ENCODE measurements at regions not wholly inside any gene's neighbourhood (a gene's known extent, or its start where the extent isn't known, plus 50 kb on each side); places are given as distances from the start of the nearest gene placed in this dataset.

DNA sequence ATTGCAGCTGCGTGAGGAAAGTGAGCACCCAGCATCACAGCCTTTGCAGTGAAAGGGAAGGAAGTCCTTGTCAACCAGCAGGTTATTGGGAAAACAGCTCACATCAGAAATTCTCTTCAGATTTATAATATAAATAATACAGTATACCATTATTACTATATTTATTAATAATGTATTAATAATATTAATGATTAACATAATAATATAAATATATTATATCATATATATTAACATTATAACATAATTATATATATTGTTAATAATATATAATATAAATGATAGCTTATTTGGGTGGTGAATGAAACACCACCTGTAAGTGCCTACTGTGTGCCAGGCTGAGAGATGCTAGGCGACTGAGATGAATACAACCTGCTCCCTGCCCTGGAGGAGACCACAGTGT, 423.0 kb downstream of the TCERG1L start:
- no peak for FAIRE-seq

DNA sequence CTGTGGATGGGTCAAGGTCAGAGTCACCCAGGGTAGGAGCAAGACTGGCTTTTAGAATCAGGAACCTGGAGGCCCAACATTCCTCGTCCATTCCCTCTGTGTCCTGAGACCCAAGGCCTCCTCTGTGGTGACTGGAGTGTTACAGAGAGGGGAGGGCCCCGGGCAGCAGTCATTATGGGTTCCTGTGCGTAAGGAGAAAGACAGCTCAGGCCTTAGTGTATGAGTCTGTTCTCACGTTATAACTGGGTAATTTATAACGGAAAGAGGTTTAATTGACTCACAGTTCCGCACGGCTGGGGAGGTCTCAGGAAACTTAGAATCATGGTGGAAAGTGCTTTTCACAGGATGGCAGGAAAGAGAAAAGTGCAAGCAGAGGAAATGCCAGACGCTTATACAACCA, 422.3 kb downstream of the TCERG1L start:
- no peak for FAIRE-seq

DNA sequence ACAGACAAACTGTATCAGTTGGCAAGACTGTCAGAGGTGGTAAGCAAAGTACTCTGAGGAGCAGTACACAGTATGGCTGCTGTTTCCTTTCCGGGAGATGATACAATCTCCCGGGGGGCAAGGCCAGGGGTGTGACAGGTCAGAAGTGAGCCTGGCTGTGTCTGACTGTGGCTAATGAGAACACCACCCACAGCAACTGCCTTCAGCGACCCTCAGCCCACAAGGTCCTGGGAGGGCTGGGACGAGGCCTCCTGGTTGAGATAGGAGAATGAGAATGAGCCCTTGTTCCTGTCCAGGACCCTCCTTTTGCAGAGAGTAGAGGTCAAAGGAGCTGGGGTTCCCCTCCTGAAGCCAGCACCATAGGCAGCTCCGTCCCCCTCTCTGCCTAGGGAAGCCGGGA, 421.7 kb downstream of the TCERG1L start:
- no peak for FAIRE-seq

DNA sequence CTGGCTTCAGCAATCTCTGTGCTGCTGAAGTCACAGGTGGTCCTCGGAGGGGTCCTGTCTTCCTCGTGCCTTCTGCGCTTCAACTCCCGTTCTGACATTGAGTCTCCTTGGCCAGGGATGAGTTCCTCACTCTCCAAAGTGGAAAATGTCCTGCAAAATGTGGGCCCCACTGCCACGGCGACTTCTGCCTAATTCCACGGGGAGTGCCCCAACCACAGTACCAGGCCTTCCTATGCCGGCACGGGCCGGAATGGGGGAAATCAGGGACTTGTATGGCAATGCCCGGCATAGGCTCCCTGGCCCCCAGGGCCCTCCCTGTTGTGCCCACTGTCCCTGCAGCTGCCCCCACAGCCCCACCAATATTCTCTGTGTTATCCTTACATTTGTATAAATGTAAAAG, 420.5 kb downstream of the TCERG1L start:
- FAIRE-seq, result no peak

DNA sequence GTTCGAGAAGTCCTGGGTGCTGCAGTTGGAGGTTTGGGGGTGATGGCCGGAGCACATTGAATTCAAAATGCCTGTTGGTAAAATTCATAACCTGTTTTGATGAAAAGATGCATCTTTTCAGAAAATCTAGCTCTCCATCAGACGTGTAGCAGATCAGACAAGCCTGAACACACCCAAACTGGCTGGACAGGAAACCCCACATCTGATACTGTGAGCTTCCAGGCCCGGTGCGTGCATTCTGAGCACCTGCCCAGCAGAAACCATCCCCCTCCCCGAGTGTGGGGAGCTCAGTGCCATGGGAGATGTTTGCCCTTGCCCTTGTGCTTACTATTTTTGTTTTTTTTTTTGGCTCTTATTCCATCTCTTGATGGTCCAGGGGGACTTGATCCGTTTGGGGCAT, 417.1 kb downstream of the TCERG1L start:
- FAIRE-seq, result no peak

DNA sequence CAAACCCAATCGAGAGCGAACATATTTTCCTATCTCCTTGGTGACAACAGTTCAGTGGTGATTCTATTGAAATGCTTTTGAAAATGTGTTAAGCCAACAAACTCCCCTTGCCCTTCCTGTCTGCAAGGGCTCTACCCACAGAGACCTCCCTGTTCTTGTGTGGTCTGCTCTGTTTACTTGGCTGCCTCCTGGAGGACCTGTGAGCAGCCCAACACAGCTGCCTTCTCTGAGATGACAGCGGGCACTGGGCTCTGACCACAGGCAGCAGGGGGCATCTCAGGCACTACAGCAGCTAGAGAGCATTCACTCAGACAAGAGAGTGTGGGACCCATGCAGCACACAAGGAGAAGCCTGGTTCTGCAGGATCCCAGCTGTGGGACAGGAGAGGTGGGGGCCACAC, 416.4 kb downstream of the TCERG1L start:
- no peak for FAIRE-seq

DNA sequence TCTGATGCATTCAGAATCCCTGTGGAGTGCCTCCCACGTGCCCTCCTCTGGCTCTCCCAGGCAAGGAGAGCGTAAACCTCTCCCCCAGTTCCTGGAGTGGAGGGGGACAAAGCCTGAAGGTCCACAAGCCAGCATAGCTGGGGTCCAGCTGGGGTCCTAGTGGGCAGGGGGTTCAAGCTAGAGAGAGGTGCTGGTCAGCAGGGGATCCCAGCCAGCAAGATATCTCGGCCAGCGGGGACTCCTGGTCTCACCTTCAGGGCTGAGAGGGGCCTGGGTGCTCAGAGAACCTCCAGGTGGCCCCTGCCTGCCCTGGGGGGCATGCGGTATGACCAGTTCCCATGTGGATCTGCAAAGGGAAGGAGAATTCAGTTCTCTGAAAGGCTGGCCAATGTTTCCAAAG, 413.7 kb downstream of the TCERG1L start:
- FAIRE-seq, result no peak

DNA sequence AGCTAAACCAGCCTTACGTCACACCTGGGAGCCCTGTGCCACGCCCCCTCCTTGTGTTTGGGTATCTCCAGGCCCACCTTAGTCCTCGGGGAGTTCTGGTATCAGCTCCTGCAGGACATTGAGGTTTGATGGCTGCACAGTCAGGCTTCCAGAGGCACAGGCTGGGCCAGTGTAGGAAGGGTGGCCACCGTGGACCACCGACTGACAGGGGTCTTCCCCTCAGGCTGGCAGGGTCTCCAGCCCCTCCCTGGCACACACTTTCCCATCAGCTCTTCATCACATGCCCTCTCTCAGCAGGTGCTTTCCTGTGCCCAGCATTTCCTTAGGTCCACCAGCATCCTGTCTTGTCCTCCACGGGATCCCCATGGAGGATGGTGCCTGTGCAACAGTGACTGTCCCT, 413.1 kb downstream of the TCERG1L start:
- FAIRE-seq, result no peak

DNA sequence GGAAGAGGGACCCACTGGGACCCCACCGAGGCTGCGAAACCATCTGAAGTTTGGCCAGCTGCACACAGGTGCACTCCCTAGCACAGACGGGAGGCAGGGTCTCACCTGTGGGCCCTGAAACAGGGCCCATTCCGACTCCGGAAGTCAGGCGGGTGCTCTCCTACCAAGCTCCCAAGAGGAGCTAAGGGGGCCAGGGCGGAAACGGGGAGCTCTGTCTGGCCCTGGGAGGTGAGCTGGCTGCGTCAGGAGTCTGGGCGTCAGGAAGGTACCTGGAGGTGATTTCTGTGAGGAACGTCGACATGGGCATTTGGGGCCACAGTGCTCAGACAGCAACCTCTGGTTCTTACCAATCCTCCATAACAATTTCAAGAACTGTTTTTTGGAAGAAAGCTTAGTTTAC, 411.7 kb downstream of the TCERG1L start:
- no peak for FAIRE-seq

DNA sequence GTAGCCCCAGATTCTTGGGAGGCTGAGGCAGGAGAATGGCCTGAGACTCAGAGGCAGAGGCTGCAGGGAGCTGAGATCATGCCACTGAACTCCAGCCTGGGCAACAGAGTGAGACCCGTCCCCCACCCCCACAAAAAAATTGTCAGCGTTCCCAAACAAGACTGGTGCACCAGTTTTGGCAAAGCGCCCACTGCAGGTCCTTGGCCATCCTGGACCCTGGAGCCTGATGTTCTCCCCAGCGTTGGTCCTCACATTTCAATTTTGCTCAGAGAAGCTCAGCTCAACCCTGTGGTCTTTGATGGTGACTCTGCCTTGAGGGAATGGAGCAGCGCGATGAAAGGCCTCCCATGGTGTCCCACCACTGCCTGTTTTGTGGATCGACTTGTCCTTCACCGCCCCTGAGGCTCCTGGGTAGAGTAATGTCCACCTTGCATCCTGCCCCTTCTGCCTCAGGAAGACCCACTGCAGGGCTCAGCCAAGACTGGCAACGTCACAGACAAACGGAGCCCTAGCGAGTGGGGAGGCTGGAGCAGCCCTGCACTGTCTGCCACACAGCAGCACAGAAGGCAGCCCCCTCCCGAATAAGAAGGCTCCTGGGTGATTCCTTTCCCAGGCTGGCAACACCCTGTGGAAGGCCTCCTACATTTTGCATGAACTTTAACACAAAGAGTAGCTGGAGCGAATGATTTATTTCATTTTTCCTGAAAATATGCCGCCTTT, 410.9 kb downstream of the TCERG1L start:
- no peak for FAIRE-seq

DNA sequence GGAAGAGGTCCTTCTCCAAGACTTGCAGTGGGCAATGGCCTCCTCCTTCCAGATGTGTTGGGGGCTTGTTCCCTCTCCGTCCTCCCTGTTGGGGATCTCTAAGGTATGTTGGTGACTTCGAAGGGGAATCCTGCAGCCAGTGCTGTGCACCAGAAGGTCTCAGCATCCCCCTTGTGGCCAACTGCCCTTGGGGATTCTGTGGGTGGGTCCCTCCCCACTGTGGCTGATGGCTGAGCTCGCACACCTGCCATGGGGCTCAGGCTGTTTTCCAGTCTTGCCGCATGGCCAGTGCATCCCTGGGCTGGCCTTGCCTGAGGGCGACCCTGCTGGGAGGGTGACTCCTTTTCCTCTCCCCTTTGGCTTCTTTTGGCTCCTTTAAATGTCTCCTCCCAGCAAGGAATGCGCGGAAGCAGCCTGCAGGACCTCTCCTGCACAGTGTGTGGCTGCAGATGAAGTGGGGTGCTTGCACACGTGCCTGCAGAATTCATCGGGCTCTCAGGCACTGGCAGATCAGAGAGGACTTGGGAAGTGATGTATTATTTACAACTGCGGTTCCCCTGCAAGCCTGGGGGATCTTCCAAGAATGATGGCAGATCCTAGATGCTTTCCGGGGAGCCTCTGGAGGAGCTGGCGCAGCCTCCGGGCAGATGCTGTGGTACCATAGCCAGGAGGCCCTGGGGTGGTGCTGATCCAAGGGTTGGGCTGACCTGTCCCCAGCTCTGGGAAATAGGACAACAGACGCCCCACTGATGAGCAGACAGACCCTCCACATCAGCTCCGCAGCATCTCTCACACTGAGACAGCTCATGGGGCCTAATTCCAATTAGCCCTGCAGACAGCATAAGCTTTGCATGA, 410.0 kb downstream of the TCERG1L start:
- no peak for FAIRE-seq

DNA sequence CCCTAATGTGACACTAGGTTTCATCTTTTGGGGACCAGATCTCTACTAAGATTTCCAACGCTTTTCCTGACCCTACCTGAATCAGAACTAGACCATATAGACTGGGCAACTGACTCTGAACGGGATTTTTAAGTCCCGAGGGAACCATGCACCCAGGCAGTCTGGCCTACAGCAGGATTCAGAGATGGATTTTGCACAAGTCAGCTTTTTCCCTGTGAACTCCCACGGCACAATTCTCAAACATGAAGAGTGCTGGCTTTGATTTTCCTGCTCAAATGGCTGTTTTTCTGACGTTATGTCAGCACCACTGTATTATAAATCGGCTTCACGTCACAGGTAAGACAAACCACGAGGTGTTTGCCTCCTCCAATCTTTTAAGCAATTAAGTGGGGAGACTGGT, 409.1 kb downstream of the TCERG1L start:
- FAIRE-seq, result no peak

DNA sequence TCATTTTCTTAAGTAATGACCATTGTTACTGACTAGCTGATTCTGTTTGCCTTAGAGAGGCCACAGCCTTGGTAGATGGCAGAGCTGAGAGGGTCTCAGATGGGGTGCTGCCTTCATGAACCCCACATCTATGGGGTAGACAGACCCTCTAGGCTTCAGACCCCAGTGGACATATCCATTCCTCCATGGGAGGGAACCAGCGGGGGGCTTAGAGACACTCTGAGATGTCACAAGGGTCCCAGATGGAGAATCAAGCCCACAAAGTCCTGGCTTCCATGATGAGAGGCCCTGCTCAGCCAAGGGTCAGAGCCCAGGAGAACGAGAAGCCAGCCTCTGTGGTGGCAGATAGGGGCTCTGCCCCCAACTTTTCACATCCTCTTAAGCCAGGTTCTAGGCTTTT, 408.6 kb downstream of the TCERG1L start:
- no peak for FAIRE-seq

DNA sequence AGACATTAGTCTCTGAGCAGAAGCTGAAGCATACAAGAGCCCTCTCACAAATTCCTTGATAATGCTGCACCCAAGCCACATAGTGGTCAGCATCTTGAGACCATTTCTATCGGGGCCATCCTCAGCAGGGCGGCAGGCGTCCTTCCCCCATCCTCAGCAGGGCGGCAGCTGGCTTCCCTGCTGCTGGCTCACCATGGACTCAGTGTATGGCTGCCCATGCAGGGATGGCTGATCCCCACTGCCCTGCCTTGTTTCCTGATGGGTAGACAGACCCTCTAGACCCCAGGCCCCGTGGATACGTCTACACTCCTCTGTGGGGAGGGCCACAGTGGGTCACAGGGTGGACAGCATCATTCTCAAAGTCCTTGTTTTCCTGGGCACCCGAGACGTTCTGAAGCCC, 406.8 kb downstream of the TCERG1L start:
- no peak for FAIRE-seq

DNA sequence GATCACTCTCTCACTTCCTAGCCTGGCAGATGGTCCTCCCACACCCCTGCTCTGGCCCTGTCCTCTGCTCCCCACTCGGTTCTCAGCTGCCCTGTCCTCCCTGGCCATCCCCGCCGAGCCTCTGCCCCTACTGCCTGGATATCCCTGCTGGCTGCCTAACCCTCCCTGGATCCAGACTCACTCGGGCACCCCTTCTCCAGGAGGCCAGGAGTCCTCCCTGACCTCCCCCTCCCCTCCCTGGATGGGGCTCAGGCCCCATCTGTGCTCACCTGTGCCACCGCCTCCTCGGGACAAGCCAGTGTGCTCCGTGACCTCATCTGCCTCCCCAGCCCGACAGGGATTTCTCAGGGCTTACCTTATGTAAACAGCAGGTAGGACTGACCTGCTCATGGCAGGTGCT, 406.1 kb downstream of the TCERG1L start:
- no peak for FAIRE-seq

DNA sequence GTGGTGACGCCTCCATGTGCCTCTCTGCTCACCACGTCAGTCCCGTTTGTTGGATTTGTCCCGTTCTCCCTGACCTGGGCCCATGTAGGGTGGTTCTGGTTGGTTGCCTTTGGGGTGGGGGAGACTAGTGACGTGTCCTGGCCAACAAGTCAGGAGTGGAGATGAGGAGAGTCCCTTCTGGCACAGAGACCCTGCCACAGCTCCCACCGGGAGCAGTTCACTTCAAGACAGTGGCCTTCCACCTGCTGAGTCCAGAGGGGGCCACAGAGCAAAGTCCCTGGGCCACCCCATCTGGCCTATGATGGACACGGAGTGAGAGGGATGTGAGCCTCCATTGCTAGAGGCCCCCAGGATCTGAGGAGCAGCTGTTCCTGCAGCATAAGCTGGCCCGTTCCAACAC, 405.6 kb downstream of the TCERG1L start:
- FAIRE-seq, result no peak

DNA sequence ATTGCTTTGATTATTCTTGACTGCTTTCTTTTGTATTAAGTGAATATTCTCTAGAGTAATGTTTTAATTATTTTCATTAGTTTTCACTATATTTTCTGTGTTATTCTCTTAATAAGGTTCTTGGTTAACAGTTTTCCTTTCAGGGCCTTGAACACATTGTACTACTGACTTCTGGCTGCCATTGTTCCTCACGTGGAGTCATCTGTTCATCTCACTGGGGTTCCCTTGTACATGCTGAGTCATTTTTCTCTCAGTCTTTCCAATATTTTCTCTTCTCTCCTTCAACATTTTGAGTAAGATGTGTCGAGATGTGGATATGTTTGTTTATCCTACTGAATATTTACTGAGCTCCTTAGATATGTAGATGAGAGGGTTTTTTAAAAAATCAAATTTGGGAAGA, 400.7 kb downstream of the TCERG1L start:
- no peak for FAIRE-seq

DNA sequence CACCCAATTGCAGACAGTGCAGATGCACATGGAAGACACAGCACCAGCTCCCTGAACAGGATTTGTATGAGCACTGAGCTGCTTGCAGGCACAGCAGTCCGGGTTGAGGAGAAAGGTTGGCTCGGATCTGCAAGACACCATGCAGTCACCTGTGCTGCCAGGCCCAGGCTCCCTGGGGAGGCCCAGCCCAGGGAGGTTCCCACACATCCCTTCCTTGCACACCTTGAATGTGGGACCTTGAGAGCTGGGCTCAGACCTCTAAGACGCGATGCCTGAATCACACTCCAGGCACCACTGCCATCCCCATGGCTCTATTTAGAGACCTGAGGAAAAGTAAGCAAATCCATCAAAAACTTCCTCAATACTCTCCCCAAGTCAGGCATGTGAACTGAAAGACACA, 397.7 kb downstream of the TCERG1L start:
- FAIRE-seq, result no peak

DNA sequence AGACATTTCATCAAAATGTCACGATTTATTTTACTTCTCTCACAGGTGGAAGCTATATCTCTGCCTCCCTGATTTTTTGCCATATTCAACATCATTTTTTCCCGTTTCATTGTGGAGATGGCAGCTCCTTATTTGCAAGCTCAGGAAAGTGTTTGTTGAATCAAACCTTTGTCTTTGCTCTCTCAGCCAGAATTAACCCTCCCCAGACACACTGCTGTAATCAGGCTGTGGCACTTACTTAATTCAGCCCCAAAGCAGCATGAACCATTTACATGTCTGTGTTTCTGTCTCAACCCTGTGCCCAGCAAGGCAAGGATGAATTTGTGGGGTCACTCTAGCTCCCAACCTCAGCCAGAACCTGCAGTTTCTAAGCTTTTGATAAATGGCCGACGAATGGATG, 397.2 kb downstream of the TCERG1L start:
- no peak for FAIRE-seq

DNA sequence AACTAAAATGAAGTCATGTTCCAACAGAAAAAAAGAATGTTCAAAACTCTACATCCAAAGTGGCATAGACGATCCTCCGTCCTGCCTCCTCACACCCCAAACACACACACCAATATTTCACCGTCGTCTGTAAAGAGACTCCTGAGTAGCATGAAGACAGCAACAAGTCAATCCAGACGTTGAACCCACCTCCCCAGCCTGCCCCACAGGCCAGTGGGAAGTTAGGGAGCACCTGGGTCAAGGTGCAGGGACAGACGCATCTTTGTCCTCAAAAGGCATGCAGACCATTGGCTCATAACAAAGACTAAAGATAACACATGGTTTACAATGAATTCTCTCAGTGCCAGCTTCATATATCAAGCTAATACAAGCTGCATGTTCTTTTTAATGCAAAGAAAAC, 396.5 kb downstream of the TCERG1L start:
- no peak for FAIRE-seq

DNA sequence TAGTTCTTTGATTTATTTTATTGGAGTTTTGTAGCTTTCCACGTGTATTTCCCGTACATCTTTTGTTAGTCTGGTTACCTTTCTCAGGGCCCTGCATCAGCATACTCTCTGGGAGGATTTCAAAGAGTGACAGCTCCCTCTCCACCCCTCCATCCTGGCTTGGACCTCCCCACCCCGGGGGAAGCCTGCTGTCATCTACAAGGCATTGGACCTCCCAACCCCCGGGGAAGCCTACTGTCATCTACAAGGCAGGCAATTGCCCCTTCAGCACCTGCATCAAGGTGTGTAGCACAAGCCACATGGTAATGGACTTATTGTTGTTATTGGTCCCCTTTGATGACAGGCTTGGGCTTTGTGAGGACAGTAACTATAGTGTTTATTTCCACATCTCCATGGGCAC, 390.1 kb downstream of the TCERG1L start:
- FAIRE-seq, result no peak

DNA sequence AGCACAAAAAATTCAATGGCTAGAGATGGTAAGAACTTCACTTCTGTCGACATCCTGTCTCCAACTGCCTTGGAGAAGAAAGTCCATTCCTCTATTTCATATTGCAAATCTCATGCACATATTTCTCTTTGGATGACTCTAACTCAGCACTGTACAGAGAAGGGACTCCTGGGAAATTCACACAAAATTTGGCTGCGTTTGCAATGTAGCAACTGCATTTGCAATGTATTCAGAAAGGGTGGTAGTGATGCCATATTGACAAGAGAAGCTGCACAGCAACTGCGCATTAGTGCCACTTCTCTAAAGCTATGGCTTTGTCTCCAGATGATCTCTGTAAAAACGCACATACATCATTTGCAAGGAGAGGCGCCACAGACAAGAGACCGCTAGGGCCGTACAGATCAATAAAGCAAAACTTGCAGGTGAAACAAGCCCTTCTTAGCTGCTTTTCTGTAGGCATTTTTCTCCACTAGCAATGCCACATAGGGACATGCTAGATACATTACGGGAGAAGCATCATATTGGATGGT, 389.5 kb downstream of the TCERG1L start:
- FAIRE-seq, result no peak

DNA sequence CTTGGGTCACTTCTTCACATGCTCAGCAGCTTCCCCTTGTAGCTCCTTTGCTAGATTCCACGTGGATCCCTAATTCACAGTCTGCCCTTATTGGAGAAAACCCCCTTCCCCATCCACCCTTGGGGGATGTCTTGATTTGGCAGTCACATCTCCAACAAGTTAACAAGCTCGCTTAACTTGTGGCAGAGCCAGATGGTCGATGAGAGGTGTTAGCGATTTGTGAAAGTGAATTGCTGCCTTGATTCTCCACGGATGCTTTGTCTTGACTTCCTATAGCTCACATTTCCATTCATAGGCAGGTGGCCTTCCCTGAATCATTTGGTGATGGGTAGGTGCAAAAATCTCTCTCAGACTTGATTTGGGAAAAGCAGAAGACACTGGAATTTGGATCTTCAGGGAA, 387.9 kb downstream of the TCERG1L start:
- FAIRE-seq, result no peak

DNA sequence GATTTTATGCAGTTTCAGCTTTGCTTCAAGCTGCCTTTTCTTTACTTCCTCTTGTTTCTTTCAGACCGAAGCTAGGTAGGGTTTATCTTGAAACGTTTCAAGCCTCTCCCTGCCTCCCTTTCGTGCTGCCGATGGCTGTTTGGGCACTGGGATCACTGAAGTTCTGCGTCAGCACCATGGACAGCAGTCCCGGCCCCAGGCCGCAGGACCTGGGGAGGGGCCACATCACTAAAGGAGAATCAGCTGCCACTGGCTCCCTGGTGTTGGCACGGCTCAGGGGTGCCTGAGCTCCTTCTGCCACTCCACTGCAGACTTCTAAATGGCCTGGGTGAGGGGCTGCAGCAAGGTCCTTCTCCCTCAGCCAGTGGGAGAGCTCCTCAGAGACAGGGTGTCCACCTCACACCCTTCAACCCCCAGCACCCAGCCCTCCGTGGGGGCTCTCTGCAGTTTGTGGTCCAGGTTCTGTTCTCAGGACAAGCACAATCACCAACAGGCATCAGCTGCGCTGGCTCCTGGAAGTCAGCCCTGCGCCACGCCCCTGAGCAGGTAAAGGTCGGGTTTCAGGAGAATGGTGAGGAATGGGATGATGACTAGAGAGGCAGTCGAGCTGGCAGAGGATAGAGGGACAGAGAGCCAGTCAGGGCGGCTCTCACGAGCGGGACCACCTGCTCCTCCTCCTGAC, 387.2 kb downstream of the TCERG1L start:
- FAIRE-seq, result no peak
